Astrocyte of the spinal cord (primary cell): ENCODE measurements at regions not wholly inside any gene's neighbourhood (a gene's known extent, or its start where the extent isn't known, plus 50 kb on each side); places are given as distances from the start of the nearest gene placed in this dataset.

Experiments used
- DNase-seq: peaks from one replicate; pipeline ENCODE4 v3.0.0; 2011; ENCODE audit warnings: low read depth, low spot score
- H3K4me3 ChIP-seq: 2 replicates; pipeline ENCODE4 v1.5.1; 2011; ENCODE audit warnings: low read depth, mild to moderate bottlenecking, low read length, moderate library complexity
- in situ Hi-C: cut with HindIII; loops from 2 replicates; pipeline ENCODE4 v1.10.0; 2017; ENCODE audit warnings: low sequenced_read_pairs
- TF ChIP-seq, protein P1 (sequence below): IDR thresholded peaks from 2 replicates; pipeline ENCODE4 v1.5.1; 2012; ENCODE audit warnings: low read depth, mild to moderate bottlenecking, low read length, inconsistent platforms

DNA sequence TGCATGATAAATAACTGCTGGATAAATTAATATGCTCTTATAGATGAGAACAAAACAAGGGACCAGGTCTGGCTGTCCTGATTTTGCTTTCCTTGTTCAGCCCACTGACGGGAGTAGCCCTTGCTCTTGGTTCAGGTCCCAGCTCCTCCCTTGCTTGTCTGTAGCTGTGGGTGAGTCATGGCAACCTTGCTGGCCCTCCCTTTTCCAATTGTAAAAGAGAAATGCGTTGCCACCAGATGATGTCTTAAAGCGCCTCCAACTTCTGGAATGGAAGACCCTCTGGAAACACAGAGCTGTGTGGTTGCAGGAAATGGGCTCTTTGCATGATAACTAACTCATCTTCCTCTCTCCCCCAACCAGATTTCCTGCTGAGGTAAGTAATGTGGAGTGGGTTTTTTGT, 171.4 kb downstream of the AASDH start:
- no peak overlapping the region for H3K4me3 ChIP-seq
- in situ Hi-C loops, result no loop called here
- TF ChIP-seq, protein P1, sequence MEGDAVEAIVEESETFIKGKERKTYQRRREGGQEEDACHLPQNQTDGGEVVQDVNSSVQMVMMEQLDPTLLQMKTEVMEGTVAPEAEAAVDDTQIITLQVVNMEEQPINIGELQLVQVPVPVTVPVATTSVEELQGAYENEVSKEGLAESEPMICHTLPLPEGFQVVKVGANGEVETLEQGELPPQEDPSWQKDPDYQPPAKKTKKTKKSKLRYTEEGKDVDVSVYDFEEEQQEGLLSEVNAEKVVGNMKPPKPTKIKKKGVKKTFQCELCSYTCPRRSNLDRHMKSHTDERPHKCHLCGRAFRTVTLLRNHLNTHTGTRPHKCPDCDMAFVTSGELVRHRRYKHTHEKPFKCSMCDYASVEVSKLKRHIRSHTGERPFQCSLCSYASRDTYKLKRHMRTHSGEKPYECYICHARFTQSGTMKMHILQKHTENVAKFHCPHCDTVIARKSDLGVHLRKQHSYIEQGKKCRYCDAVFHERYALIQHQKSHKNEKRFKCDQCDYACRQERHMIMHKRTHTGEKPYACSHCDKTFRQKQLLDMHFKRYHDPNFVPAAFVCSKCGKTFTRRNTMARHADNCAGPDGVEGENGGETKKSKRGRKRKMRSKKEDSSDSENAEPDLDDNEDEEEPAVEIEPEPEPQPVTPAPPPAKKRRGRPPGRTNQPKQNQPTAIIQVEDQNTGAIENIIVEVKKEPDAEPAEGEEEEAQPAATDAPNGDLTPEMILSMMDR, result no peak
- DNase-seq, result peak; percentile 70

DNA sequence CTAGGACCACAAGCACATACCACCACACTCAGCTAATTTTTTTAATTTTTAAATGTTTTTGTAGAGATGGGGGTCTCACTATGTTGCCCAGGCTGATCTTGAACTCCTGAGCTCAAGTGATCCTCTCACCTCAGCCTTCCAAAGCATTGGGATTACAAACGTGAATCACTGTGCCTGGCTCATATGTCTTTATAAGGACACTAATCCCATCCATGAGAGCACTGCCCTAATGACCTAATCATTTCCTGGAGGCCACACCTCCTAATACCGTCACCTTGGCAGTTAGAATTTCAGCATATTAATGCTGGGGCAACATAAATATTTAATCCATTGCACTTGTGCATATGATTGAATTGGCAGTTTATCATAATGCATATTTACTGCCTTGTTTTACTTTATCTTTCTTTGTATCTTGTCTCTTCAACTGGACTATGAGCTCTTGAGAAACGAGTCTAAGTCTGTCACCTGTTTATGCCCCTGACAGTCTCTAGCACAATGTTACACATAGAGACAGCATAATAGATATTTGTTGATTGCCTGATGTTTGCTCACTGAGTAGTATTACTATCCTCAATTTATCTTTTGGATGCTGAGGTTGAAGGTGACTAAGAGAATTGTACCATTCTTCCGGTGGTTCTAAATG, 172.0 kb downstream of the AASDH start:
- in situ Hi-C loops, result no loop called here
- DNase-seq, result no peak
- TF ChIP-seq, protein P1, result no peak
- no peak overlapping the region for H3K4me3 ChIP-seq

DNA sequence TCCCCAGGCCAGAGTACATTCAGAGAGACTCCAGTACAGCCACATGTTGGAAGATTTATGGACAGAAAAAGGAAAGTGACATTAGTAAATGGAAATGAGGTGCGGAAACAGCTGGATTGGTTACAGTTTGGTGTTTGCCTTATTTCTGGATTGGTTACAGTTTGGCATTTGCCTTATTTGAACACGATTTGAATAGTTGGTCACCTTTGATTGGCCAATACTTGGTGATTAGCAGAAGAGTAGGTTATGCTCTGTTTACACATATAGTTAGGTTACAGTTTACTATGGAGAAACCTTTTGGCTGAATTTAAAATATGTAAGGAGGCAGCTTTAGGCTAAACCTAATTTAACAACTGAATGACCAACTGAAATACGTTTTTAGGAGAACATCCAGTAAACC, 173.7 kb downstream of the AASDH start:
- DNase-seq, result no peak
- TF ChIP-seq, protein P1, result no peak
- H3K4me3 ChIP-seq, result no peak overlapping the region
- in situ Hi-C loops, result no loop called here

DNA sequence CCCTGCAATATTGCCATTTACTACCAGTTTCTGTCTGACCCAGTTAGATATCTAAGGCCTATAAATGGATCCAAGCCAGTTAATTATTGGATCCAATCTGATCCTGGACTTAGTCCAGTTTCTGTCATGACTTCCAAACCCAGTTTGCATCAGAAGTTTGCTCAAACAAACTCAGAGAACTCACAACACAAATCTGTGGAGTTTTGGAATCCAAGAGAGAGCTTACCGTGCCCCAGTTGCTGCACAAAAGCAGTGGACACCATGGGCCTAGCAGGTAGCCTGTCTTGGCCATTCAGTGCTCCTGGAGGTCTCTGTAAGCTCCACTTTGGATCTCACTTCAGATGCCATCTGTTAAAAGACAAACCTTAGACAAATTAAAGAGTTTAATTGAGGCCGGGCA, 174.5 kb downstream of the AASDH start:
- no peak for DNase-seq
- TF ChIP-seq, protein P1, result no peak
- no peak overlapping the region for H3K4me3 ChIP-seq
- in situ Hi-C loops, result no loop called here

DNA sequence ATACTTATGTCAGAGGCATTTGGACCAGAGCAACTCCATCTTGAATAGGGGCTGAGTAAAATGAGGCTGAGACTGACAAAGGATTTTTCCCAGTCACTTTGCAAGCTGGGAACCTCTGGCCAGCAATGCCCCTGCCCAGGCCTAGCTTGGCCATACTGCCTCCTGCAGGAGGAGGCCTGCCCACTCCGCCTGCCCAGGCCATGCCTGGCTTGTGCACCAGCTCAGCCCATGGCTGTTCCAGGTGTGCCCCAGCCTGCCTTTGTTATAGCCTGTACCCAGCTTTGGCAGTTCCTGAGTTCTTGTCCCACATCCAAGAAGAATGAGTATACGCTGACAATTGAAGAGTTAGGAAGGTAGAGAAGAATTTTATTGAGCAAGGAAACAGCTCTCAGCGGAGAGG, 176.1 kb downstream of the AASDH start:
- H3K4me3 ChIP-seq, result no peak overlapping the region
- no peak for DNase-seq
- TF ChIP-seq, protein P1, result no peak
- in situ Hi-C loops, result no loop called here

DNA sequence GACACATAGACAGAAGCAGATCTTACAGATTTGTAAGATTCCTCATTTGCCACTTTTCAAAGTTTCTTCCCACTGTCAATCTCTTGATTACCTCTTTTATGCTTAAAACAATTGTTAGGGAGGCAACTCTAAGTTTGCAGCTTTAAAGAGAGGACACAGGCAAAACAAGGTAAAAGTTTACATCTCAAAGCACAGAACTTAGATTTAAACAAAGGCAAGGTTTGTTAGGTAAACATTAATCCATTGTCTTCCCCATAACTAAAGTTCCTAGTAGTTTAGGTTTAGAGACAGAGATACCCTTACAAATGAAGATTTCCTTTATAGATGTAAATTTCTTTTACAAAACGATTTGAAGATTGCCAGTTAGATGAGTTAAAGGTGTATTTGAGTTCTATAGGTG, 176.9 kb downstream of the AASDH start:
- no peak for DNase-seq
- no peak overlapping the region for H3K4me3 ChIP-seq
- TF ChIP-seq, protein P1, result no peak
- in situ Hi-C loops, result no loop called here
